ENCODE measurements at regions not wholly inside any gene's neighbourhood (a gene's known extent, or its start where the extent isn't known, plus 50 kb on each side); places are given as distances from the start of the nearest gene placed in this dataset.

GRCh38 chr5:173472164-173472563 lies 143.9 kb upstream of the STC2 start:
- H4K5ac ChIP-seq (ENCODE audit: insufficient read length, low read depth, low read length): no peak overlapping the region
- H3K27me3 ChIP-seq (replicated peaks in 1 of 4; ENCODE audit: control insufficient read depth in 3 of 4, extremely low read depth in 1 of 4, insufficient read depth in 3 of 4, low read length in 3 of 4): no peaks in the 10 kb centered on the region
- H4K20me1 ChIP-seq (replicated peaks in 1 of 2; ENCODE audit: control insufficient read depth in 1 of 2, insufficient read depth in 2 of 2, low read length in 2 of 2): no peaks in the 10 kb centered on the region
- no peaks in the 10 kb centered on the region for H3K36me3 ChIP-seq (ENCODE audit: control insufficient read depth in 2 of 4, insufficient read depth in 4 of 4, low read length in 3 of 4)
- H3K79me2 ChIP-seq (ENCODE audit: control insufficient read depth in 1 of 2, insufficient read depth in 2 of 2, low read length in 2 of 2): no peaks in the 10 kb centered on the region
- H2BK12ac ChIP-seq (ENCODE audit: low read depth, low read length): no peak overlapping the region
- no peak overlapping the region for H3K4me3 ChIP-seq (ENCODE audit: extremely low read depth in 1 of 4, insufficient read depth in 2 of 4, low read depth in 3 of 4, low read length in 4 of 4)
- H4K91ac ChIP-seq (replicated peaks; ENCODE audit: insufficient read length, low read length): no peak overlapping the region
- H3K23me2 ChIP-seq (ENCODE audit: low read depth, low read length): no peaks in the 10 kb centered on the region
- ChIA-PET POLR2A (ENCODE audit: partially characterized antibody) (no interaction called here), CTCF (ENCODE audit: partially characterized antibody) (interaction anchor here (0.8 to 2.1 kb wide), 4 partner anchors 11 to 73 kb away, joined by 3 to 9 read pairs (median 3); no protein-coding TSS in a partner anchor)
- no peak overlapping the region for H3K4ac ChIP-seq (replicated peaks; ENCODE audit: insufficient read length, low read depth, low read length)
- H2BK15ac ChIP-seq (ENCODE audit: low read length): no peak overlapping the region
- 84% methylated on average over 3 of the region's 3 CpGs; no CpG with 5 or more reads in 1 of the 2 experiments for WGBS, 2 experiments (ENCODE audit: extremely low coverage in 1 of 2, insufficient coverage in 1 of 2, insufficient read length in 1 of 2, insufficient replicate concordance in 2 of 2, low coverage in 1 of 2, low lambda C conversion rate in 2 of 2, missing lambda C conversion rate in 1 of 2)
- H3K9me3 ChIP-seq (ENCODE audit: insufficient read depth in 2 of 2, low read depth in 1 of 2, low read length in 1 of 2): no peaks in the 10 kb centered on the region
- no peaks in the 10 kb centered on the region for H3K4me1 ChIP-seq (replicated peaks in 1 of 4; ENCODE audit: control insufficient read depth in 3 of 4, insufficient read depth in 4 of 4, low read length in 3 of 4)
- H2AFZ ChIP-seq (ENCODE audit: low read length): no peak overlapping the region
- no peak overlapping the region for H2BK5ac ChIP-seq (ENCODE audit: low read depth, low read length)
- H3K14ac ChIP-seq (ENCODE audit: insufficient read length): no peak overlapping the region
- no peaks in the 10 kb centered on the region for H3K79me1 ChIP-seq (ENCODE audit: low read depth, low read length)
- DNase-seq (ENCODE audit: low read depth in 1 of 2, low spot score in 2 of 2) (no peak), FAIRE-seq (no peak)
- H3K4me2 ChIP-seq (ENCODE audit: insufficient read depth in 1 of 2, low read depth in 2 of 2, low read length in 2 of 2): no peak overlapping the region
- no peak overlapping the region for H3K56ac ChIP-seq (replicated peaks; ENCODE audit: insufficient read length, low read depth, low read length)
- no peak overlapping the region for H2AK5ac ChIP-seq (ENCODE audit: low read depth, low read length)
- no peak overlapping the region; the same call in 1 of the 2 replicates for H3K18ac ChIP-seq (ENCODE audit: extremely low read depth, low read length)
- no peak overlapping the region for H3K23ac ChIP-seq (ENCODE audit: insufficient read length)
- H2BK20ac ChIP-seq (ENCODE audit: low read length): no peak overlapping the region
- H2BK120ac ChIP-seq (replicated peaks; ENCODE audit: low read depth, low read length): no peak overlapping the region
- H4K8ac ChIP-seq (ENCODE audit: extremely low read depth, insufficient read depth, low read length): no peak overlapping the region
- no peak overlapping the region for H3K9ac ChIP-seq (replicated peaks in 1 of 4; ENCODE audit: extremely low read depth in 1 of 4, low read depth in 3 of 4, low read length in 3 of 4)
- no peak overlapping the region for H3K27ac ChIP-seq (ENCODE audit: low read depth, low read length)
- TF ChIP-seq FOSL1 (IDR thresholded peaks at IDR 0.05; ENCODE audit: insufficient read depth, low read depth, low read length) (no peak), CREB1 (IDR thresholded peaks at IDR 0.05) (no peak), TAF1 (IDR thresholded peaks at IDR 0.05; ENCODE audit: low read depth, low read length) (no peak), POU5F1 (IDR thresholded peaks at IDR 0.05; ENCODE audit: low read depth, low read length) (no peak), CHD1 (IDR thresholded peaks at IDR 0.05; ENCODE audit: low read depth, low read length) (no peak), USF2 (IDR thresholded peaks at IDR 0.05; ENCODE audit: low read length) (no peak), MAFK (IDR thresholded peaks at IDR 0.05; ENCODE audit: low read depth, low read length) (no peak), SRF (IDR thresholded peaks at IDR 0.05; ENCODE audit: low read depth, low read length) (no peak), JUN (IDR thresholded peaks at IDR 0.05; ENCODE audit: low read depth, low read length) (no peak), CBX8 (IDR thresholded peaks at IDR 0.05; ENCODE audit: borderline replicate concordance, low read depth, low read length) (no peak), SP4 (IDR thresholded peaks at IDR 0.05; ENCODE audit: low read length) (no peak), GTF2F1 (IDR thresholded peaks at IDR 0.05; ENCODE audit: borderline replicate concordance, low read depth, low read length) (no peak), KDM5A (IDR thresholded peaks at IDR 0.05; ENCODE audit: low read length) (no peak), TEAD4 (IDR thresholded peaks at IDR 0.05; ENCODE audit: low read depth, low read length) (no peak), RBBP5 (IDR thresholded peaks at IDR 0.05; ENCODE audit: borderline replicate concordance, low read depth, low read length) (no peak), MAX (IDR thresholded peaks at IDR 0.05) (no peak)

Measured in H1 (cell line).